ENCODE measurements at regions not wholly inside any gene's neighbourhood (a gene's known extent, or its start where the extent isn't known, plus 50 kb on each side); places are given as distances from the start of the nearest gene placed in this dataset.

DNA sequence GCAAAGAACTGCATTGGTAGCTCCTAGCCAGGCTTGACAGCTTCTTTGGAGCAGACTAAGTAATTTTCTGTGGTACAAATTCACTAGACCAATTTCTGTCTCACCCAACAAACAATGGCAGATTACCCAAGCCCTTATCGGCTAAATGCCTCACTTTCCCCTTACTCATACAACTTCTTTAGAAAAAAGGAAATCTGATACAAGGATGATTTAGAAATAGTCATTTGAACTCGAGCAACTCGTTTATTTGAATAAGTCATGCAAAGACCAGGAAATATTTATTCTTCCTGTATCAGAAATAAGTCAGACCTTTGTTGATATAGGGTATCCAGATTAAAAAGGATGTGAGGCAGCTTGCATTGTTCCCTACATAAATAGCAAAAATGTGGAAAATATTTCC lies 170.4 kb upstream of the CDH6 start:
- no peak for ATAC-seq
- TF ChIP-seq TCF4 (CRISPR knock-in tag; IDR thresholded peaks at IDR 0.05; ENCODE audit: borderline replicate concordance) = no peak

DNA sequence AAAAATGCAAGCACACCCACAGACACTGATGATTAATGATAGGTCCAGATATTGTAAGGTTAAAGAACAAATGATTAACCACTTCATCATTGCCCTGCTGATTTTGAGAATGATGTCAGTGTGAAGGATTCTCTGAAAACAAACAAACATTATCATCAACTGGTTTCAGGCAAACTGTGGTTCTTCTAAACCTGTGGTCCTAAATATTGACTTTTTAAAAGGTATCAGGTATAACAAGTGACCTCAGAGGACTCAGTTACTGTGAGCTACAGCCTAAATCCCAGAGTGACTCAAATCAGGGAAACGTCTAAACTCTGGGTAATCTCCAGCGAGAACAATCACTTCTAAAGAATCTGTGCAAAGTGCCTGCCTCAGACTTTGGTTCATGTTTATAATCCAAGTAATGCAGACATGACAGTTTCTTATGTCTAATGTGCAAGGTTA lies 172.3 kb upstream of the CDH6 start:
- ATAC-seq = no peak
- TF ChIP-seq BACH2 (CRISPR knock-in tag; IDR thresholded peaks at IDR 0.05; ENCODE audit: borderline replicate concordance) = no peak
- no peak for TF ChIP-seq TCF4 (CRISPR knock-in tag; IDR thresholded peaks at IDR 0.05; ENCODE audit: borderline replicate concordance)
- no peak for TF ChIP-seq ZFP3 (CRISPR knock-in tag; IDR thresholded peaks at IDR 0.05)
- no peak for TF ChIP-seq PPARA (CRISPR knock-in tag; IDR thresholded peaks at IDR 0.05; ENCODE audit: borderline replicate concordance)
- TF ChIP-seq ZNF8 (CRISPR knock-in tag; IDR thresholded peaks at IDR 0.05) = no peak
- TF ChIP-seq, protein P1, sequence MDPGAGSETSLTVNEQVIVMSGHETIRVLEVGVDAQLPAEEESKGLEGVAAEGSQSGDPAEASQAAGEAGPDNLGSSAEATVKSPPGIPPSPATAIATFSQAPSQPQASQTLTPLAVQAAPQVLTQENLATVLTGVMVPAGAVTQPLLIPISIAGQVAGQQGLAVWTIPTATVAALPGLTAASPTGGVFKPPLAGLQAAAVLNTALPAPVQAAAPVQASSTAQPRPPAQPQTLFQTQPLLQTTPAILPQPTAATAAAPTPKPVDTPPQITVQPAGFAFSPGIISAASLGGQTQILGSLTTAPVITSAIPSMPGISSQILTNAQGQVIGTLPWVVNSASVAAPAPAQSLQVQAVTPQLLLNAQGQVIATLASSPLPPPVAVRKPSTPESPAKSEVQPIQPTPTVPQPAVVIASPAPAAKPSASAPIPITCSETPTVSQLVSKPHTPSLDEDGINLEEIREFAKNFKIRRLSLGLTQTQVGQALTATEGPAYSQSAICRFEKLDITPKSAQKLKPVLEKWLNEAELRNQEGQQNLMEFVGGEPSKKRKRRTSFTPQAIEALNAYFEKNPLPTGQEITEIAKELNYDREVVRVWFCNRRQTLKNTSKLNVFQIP (CRISPR knock-in tag; IDR thresholded peaks at IDR 0.05; ENCODE audit: borderline replicate concordance, low read depth) = no peak
- no peak for TF ChIP-seq ARNTL (CRISPR knock-in tag; IDR thresholded peaks at IDR 0.05; ENCODE audit: borderline replicate concordance, low read depth)
- no peak for TF ChIP-seq TOX (CRISPR knock-in tag; IDR thresholded peaks at IDR 0.05; ENCODE audit: borderline replicate concordance)
- TF ChIP-seq OSR1 (CRISPR knock-in tag; IDR thresholded peaks at IDR 0.05) = no peak
- TF ChIP-seq, protein P2, sequence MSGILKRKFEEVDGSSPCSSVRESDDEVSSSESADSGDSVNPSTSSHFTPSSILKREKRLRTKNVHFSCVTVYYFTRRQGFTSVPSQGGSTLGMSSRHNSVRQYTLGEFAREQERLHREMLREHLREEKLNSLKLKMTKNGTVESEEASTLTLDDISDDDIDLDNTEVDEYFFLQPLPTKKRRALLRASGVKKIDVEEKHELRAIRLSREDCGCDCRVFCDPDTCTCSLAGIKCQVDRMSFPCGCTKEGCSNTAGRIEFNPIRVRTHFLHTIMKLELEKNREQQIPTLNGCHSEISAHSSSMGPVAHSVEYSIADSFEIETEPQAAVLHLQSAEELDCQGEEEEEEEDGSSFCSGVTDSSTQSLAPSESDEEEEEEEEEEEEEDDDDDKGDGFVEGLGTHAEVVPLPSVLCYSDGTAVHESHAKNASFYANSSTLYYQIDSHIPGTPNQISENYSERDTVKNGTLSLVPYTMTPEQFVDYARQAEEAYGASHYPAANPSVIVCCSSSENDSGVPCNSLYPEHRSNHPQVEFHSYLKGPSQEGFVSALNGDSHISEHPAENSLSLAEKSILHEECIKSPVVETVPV (CRISPR knock-in tag; IDR thresholded peaks at IDR 0.05) = no peak
- TF ChIP-seq, protein P3, sequence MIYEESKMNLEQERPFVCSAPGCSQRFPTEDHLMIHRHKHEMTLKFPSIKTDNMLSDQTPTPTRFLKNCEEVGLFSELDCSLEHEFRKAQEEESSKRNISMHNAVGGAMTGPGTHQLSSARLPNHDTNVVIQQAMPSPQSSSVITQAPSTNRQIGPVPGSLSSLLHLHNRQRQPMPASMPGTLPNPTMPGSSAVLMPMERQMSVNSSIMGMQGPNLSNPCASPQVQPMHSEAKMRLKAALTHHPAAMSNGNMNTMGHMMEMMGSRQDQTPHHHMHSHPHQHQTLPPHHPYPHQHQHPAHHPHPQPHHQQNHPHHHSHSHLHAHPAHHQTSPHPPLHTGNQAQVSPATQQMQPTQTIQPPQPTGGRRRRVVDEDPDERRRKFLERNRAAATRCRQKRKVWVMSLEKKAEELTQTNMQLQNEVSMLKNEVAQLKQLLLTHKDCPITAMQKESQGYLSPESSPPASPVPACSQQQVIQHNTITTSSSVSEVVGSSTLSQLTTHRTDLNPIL (CRISPR knock-in tag; IDR thresholded peaks at IDR 0.05; ENCODE audit: low read depth) = no peak
- TF ChIP-seq CSDC2 (CRISPR knock-in tag; IDR thresholded peaks at IDR 0.05) = no peak
- TF ChIP-seq RARB (CRISPR knock-in tag; IDR thresholded peaks at IDR 0.05) = no peak
- no peak for TF ChIP-seq ZNF565 (CRISPR knock-in tag; conservative IDR thresholded peaks at IDR 0.05; ENCODE audit: low read depth)
- TF ChIP-seq, protein P4, sequence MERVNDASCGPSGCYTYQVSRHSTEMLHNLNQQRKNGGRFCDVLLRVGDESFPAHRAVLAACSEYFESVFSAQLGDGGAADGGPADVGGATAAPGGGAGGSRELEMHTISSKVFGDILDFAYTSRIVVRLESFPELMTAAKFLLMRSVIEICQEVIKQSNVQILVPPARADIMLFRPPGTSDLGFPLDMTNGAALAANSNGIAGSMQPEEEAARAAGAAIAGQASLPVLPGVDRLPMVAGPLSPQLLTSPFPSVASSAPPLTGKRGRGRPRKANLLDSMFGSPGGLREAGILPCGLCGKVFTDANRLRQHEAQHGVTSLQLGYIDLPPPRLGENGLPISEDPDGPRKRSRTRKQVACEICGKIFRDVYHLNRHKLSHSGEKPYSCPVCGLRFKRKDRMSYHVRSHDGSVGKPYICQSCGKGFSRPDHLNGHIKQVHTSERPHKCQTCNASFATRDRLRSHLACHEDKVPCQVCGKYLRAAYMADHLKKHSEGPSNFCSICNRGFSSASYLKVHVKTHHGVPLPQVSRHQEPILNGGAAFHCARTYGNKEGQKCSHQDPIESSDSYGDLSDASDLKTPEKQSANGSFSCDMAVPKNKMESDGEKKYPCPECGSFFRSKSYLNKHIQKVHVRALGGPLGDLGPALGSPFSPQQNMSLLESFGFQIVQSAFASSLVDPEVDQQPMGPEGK (CRISPR knock-in tag; IDR thresholded peaks at IDR 0.05; ENCODE audit: borderline replicate concordance) = no peak
- no peak for TF ChIP-seq ISL1 (CRISPR knock-in tag; IDR thresholded peaks at IDR 0.05)
- TF ChIP-seq, protein P5, sequence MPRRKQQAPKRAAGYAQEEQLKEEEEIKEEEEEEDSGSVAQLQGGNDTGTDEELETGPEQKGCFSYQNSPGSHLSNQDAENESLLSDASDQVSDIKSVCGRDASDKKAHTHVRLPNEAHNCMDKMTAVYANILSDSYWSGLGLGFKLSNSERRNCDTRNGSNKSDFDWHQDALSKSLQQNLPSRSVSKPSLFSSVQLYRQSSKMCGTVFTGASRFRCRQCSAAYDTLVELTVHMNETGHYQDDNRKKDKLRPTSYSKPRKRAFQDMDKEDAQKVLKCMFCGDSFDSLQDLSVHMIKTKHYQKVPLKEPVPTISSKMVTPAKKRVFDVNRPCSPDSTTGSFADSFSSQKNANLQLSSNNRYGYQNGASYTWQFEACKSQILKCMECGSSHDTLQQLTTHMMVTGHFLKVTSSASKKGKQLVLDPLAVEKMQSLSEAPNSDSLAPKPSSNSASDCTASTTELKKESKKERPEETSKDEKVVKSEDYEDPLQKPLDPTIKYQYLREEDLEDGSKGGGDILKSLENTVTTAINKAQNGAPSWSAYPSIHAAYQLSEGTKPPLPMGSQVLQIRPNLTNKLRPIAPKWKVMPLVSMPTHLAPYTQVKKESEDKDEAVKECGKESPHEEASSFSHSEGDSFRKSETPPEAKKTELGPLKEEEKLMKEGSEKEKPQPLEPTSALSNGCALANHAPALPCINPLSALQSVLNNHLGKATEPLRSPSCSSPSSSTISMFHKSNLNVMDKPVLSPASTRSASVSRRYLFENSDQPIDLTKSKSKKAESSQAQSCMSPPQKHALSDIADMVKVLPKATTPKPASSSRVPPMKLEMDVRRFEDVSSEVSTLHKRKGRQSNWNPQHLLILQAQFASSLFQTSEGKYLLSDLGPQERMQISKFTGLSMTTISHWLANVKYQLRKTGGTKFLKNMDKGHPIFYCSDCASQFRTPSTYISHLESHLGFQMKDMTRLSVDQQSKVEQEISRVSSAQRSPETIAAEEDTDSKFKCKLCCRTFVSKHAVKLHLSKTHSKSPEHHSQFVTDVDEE (CRISPR knock-in tag; IDR thresholded peaks at IDR 0.05) = no peak
- TF ChIP-seq ESRRG (CRISPR knock-in tag; IDR thresholded peaks at IDR 0.05) = no peak

DNA sequence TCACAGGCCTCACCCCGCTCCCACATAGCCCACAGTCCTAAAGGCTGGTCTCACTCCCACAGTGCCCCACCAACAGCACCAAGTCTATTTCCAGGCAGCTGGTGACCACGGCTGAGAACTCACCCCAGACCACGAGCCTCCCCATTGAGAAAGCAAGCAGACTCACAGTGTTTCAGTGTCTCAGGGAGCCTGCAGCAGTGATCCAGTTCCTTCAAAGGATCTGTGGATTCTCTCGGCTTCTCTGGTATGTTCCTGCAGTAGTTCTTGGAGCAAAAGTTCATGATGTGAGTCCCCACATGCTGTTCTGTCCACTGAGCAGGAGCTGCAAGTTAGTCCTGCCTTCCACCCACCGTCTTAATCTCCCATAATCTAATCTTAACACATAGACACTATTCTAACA lies 185.3 kb upstream of the CDH6 start:
- no peak for TF ChIP-seq ZFP30 (CRISPR knock-in tag; IDR thresholded peaks at IDR 0.05)
- no peak for TF ChIP-seq ZNF70 (CRISPR knock-in tag; IDR thresholded peaks at IDR 0.05)
- no peak for TF ChIP-seq RARB (CRISPR knock-in tag; IDR thresholded peaks at IDR 0.05)
- TF ChIP-seq, protein P1 (CRISPR knock-in tag; IDR thresholded peaks at IDR 0.05; ENCODE audit: borderline replicate concordance, low read depth) = no peak
- no peak for TF ChIP-seq TCF4 (CRISPR knock-in tag; IDR thresholded peaks at IDR 0.05; ENCODE audit: borderline replicate concordance)
- TF ChIP-seq, protein P2 (CRISPR knock-in tag; IDR thresholded peaks at IDR 0.05) = no peak
- no peak for ATAC-seq

Measured in SK-N-SH treated with all-trans-retinoic acid at 6 μM for 48 hours (cell line).